LNCaP clone FGC (cell line): ENCODE measurements at regions not wholly inside any gene's neighbourhood (a gene's known extent, or its start where the extent isn't known, plus 50 kb on each side); places are given as distances from the start of the nearest gene placed in this dataset.

Experiments
- DNase-seq: peaks from one replicate; pipeline ENCODE4 v3.0.0-alpha.2; 2011; ENCODE audit warnings: low read depth
- H3K4me3 ChIP-seq: 2 replicates; pipeline ENCODE4 v1.5.1; 2011; ENCODE audit warnings: mild to moderate bottlenecking, low read depth, low read length, control low read depth
- CTCF ChIP-seq: IDR thresholded peaks from 2 replicates; pipeline ENCODE4 v1.5.1; 2012; ENCODE audit warnings: mild to moderate bottlenecking; ENCODE audit not compliant: control insufficient read depth, insufficient read depth; ENCODE audit errors: extremely low read depth

- no peak for DNase-seq
- 0 out of 2 replicates have a peak, but pooled peaks have one; percentile 1 for TF ChIP-seq CTCF
- no peak overlapping the region for H3K4me3 ChIP-seq
Measured at GRCh38 chrX:69031181-69031580, 134.1 kb downstream of the PJA1 start.

- DNase-seq = no peak
- no peak overlapping the region for H3K4me3 ChIP-seq
- no peak for TF ChIP-seq CTCF
Measured at GRCh38 chrX:69029771-69030170, 135.5 kb downstream of the PJA1 start.

- TF ChIP-seq CTCF = no peak
- no peak for DNase-seq
- H3K4me3 ChIP-seq = no peak overlapping the region
Measured at GRCh38 chrX:69028761-69029120, 136.5 kb downstream of the PJA1 start.

- no peak for DNase-seq
- TF ChIP-seq CTCF = no peak
- H3K4me3 ChIP-seq = no peak overlapping the region
Measured at GRCh38 chrX:69028006-69028760, 137.1 kb downstream of the PJA1 start.

GRCh38 chrX:69027181-69028005 lies 137.9 kb downstream of the PJA1 start:
- TF ChIP-seq CTCF = no peak
- no peak overlapping the region for H3K4me3 ChIP-seq
- DNase-seq = no peak

- no peak for TF ChIP-seq CTCF
- DNase-seq = no peak
- H3K4me3 ChIP-seq = no peak overlapping the region
Measured at GRCh38 chrX:69025802-69026301, 139.4 kb downstream of the PJA1 start.

GRCh38 chrX:69024931-69025330 lies 140.3 kb downstream of the PJA1 start:
- H3K4me3 ChIP-seq = no peak overlapping the region
- DNase-seq = no peak
- TF ChIP-seq CTCF = no peak
